Duodenal mucosa (tissue), 2 donors: ENCODE measurements at regions not wholly inside any gene's neighbourhood (a gene's known extent, or its start where the extent isn't known, plus 50 kb on each side); places are given as distances from the start of the nearest gene placed in this dataset.
"Not testable (repeated sequence)": the region's sequence is repeated elsewhere in the genome, so short reads cannot be mapped to it uniquely, and the experiment has no call there.

Experiments
- H3K27ac ChIP-seq: one replicate; pipeline ENCODE4 v1.7.0; 2013; ENCODE audit warnings: low read depth, low read length
- H3K27me3 ChIP-seq, 2 donors: one replicate each; pipeline ENCODE4 v1.7.0; 2013; ENCODE audit warnings: low read length in 2 of 2, control low read depth in 1 of 2; ENCODE audit not compliant: insufficient read depth in 2 of 2, control insufficient read depth in 1 of 2
- H3K36me3 ChIP-seq, 2 donors: one replicate each; pipeline ENCODE4 v1.7.0; 2013; ENCODE audit warnings: low read length in 2 of 2, control low read depth in 1 of 2; ENCODE audit not compliant: insufficient read depth in 2 of 2, control insufficient read depth in 1 of 2
- H3K4me1 ChIP-seq, 2 donors: one replicate each; pipeline ENCODE4 v1.7.0; 2013; ENCODE audit warnings: low read length in 2 of 2, control low read depth in 1 of 2; ENCODE audit not compliant: insufficient read depth in 2 of 2, control insufficient read depth in 1 of 2
- H3K4me3 ChIP-seq, 2 donors: one replicate each; pipeline ENCODE4 v1.7.0; 2013; ENCODE audit warnings: low read length in 2 of 2, low read depth in 1 of 2
- H3K9ac ChIP-seq, 2 donors: one replicate each; pipeline ENCODE4 v1.7.0; 2013; ENCODE audit warnings: low read length in 2 of 2, low read depth in 1 of 2
- H3K9me3 ChIP-seq, 2 donors: one replicate each; pipeline ENCODE4 v1.7.0; 2013; ENCODE audit warnings: low read length in 2 of 2, control low read depth in 1 of 2; ENCODE audit not compliant: control insufficient read depth in 1 of 2

- not testable (repeated sequence) for H3K9me3 ChIP-seq, H3K27me3 ChIP-seq, H3K36me3 ChIP-seq, H3K9ac ChIP-seq, H3K4me1 ChIP-seq, H3K4me3 ChIP-seq, H3K27ac ChIP-seq
Observed at GRCh38 chrX:73967461-73967860, 114.9 kb upstream of the XIST start.

DNA sequence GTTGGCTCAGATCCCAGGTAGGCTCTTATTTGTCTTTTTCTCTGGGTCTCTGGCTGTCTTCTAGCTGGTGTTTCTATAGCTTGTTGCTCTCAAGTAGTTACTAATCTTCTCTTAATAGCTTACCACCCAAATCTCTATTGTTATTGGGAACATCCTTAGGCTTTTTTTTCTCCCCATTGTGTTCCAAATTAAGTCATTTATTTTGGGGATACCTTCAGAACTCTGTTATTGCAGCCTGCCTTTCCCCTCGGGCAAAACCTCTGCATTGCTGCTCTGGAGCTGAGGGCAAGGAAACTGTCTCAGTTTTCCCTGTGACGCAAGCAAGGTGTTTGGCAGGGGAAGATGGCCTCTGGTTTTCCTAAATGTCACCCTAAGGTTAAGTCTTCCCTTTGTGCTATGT lies 113.3 kb upstream of the XIST start:
- Histone ChIP-seq H3K9ac (no peak overlapping the region), H3K27me3 (no peaks in the 10 kb centered on the region), H3K9me3 (no peaks in the 10 kb centered on the region), H3K27ac (no peak overlapping the region), H3K4me3 (no peak overlapping the region), H3K36me3 (peaks cover 0 to 3% of the 10 kb centered on the region in 2 donors), H3K4me1 (no peaks in the 10 kb centered on the region)

DNA sequence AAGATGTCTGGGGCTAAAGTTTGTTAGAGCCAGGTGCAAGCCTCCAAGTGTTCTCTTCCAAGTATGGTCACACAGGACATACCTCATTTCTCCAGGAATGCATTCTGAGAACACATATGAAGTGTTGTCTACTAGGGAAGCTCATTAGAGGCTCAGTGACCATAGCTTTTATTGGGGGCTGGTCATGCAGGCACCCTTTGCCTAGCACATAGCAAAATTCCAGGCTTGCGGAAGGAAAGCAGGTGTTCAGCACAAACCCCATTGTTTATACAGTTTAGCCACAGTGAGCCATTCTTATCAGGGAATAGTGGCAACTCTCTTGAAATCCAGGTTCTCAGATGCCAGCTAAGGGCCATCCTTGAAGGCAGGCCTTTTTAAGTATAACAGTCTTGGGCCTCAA lies 112.1 kb upstream of the XIST start:
- Histone ChIP-seq H3K27me3 (no peaks in the 10 kb centered on the region), H3K4me3 (no peak overlapping the region), H3K4me1 (no peaks in the 10 kb centered on the region), H3K27ac (no peak overlapping the region), H3K36me3 (peaks cover 0 to 3% of the 10 kb centered on the region in 2 donors), H3K9me3 (no peaks in the 10 kb centered on the region), H3K9ac (no peak overlapping the region)

GRCh38 chrX:73963682-73964081 lies 111.2 kb upstream of the XIST start:
- no peak overlapping the region for H3K27ac ChIP-seq
- H3K9me3 ChIP-seq, result no peaks in the 10 kb centered on the region
- no peak overlapping the region for H3K4me3 ChIP-seq
- H3K9ac ChIP-seq, result no peak overlapping the region
- no peaks in the 10 kb centered on the region for H3K27me3 ChIP-seq
- no peaks in the 10 kb centered on the region for H3K4me1 ChIP-seq
- peaks cover 0 to 3% of the 10 kb centered on the region in 2 donors for H3K36me3 ChIP-seq

GRCh38 chrX:73962948-73963347 lies 110.4 kb upstream of the XIST start:
- no peak overlapping the region for H3K27ac ChIP-seq
- peaks cover 0 to 3% of the 10 kb centered on the region in 2 donors for H3K36me3 ChIP-seq
- H3K27me3 ChIP-seq, result no peaks in the 10 kb centered on the region
- no peaks in the 10 kb centered on the region for H3K4me1 ChIP-seq
- no peaks in the 10 kb centered on the region for H3K9me3 ChIP-seq
- no peak overlapping the region for H3K9ac ChIP-seq
- no peak overlapping the region for H3K4me3 ChIP-seq

- H3K9ac ChIP-seq, H3K4me3 ChIP-seq, H3K27ac ChIP-seq, H3K9me3 ChIP-seq, H3K27me3 ChIP-seq, H3K4me1 ChIP-seq, H3K36me3 ChIP-seq: not testable (repeated sequence)
Observed at GRCh38 chrX:73961867-73962266, 109.4 kb upstream of the XIST start.

DNA sequence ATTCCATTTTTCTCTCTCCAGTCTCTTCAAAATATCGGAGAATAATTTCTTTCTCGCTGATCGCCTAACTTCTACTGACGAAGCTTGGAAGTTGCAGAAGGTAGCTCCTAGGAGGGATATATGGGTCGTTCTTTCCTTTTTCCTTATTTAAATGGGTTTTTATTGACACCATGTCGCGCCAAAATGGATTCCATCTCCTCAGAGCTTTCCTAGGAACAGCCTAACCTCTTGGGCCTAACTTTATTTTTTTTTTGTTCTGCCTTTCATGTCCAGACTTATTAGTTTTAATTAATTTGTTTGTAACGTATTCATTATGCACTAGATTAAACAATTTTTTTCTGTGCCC lies 92.0 kb upstream of the XIST start:
- Histone ChIP-seq H3K27me3 (no peaks in the 10 kb centered on the region), H3K4me3 (peak overlapping the region; percentile 75 to 95), H3K36me3 (peaks cover 0 to 4% of the 10 kb centered on the region in 2 donors), H3K4me1 (no peaks in the 10 kb centered on the region), H3K27ac (peak overlapping the region; percentile 30), H3K9me3 (no peaks in the 10 kb centered on the region), H3K9ac (peak overlapping the region; percentile 76 to 93)

DNA sequence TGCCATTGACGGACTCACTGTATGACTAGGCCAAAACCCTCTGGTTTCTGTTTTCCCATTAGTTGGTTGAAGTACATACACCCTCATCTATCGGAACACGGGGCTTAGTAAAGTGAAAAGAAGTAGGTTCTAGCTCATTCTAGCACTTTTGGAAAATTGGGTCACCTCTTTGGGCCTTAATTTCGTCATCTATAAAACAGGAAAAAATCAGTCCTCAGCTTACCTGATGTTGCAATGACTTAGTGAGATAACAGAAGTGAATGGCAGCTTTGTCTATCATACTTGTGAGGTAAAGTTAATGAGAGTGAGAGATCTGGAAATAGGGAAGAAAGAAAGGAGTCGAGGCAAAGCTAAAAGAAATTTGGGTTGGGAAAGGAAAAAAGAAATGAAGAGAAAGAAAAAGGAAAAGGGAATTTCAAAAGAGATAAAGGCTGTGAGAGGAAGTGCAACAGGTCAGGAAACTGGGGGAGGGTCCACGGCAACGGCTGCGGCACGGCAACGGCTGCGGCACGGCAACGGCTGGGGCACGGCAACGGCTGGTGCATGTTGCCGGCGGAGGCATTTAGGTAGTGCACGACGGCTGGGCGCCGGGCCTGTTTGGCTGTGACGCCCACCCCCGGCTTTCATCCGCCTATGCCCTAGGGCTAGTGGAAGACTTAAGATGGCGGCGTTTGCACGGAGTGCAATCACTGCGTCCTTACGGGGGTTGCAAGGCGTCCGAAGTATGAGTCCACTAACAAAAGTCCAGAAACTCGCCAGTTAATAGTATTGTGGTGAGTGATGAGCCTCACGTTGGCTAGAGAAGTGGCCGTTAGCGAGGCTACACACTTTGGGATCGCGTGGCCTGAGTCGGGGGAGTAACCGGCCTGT lies 91.4 kb upstream of the XIST start:
- H3K4me1 ChIP-seq, result no peaks in the 10 kb centered on the region

GRCh38 chrX:73940893-73941470 lies 88.5 kb upstream of the XIST start:
- H3K27me3 ChIP-seq, result no peaks in the 10 kb centered on the region
- no peak overlapping the region for H3K27ac ChIP-seq
- no peaks in the 10 kb centered on the region for H3K36me3 ChIP-seq
- H3K9ac ChIP-seq, result no peak overlapping the region
- no peaks in the 10 kb centered on the region for H3K9me3 ChIP-seq
- H3K4me1 ChIP-seq, result no peaks in the 10 kb centered on the region
- no peak overlapping the region for H3K4me3 ChIP-seq

More for the DNA sequence above, 91.4 kb upstream of the XIST start:
- H3K27ac ChIP-seq, result peak overlapping the region; percentile 30
- H3K9ac ChIP-seq, result peak overlapping the region; percentile 76 to 93
- H3K4me3 ChIP-seq, result peak overlapping the region; percentile 75 to 95
- H3K9me3 ChIP-seq, result no peaks in the 10 kb centered on the region
- no peaks in the 10 kb centered on the region for H3K36me3 ChIP-seq
- H3K27me3 ChIP-seq, result no peaks in the 10 kb centered on the region

- not testable (repeated sequence) for H3K4me1 ChIP-seq, H3K36me3 ChIP-seq, H3K27me3 ChIP-seq, H3K9ac ChIP-seq, H3K27ac ChIP-seq, H3K9me3 ChIP-seq, H3K4me3 ChIP-seq
Observed at GRCh38 chrX:73937843-73938242, 85.3 kb upstream of the XIST start.
